GM12873 (cell line): ENCODE measurements at regions not wholly inside any gene's neighbourhood (a gene's known extent, or its start where the extent isn't known, plus 50 kb on each side); places are given as distances from the start of the nearest gene placed in this dataset.

ENCODE experiments used
- TF ChIP-seq, protein P1 (sequence below): IDR thresholded peaks from 2 replicates; pipeline ENCODE4 v1.5.1; 2012; ENCODE audit warnings: low read depth, mild to moderate bottlenecking, moderate library complexity, low read length, control low read depth; ENCODE audit not compliant: insufficient read depth; ENCODE audit errors: missing control alignments

- TF ChIP-seq, protein P1, sequence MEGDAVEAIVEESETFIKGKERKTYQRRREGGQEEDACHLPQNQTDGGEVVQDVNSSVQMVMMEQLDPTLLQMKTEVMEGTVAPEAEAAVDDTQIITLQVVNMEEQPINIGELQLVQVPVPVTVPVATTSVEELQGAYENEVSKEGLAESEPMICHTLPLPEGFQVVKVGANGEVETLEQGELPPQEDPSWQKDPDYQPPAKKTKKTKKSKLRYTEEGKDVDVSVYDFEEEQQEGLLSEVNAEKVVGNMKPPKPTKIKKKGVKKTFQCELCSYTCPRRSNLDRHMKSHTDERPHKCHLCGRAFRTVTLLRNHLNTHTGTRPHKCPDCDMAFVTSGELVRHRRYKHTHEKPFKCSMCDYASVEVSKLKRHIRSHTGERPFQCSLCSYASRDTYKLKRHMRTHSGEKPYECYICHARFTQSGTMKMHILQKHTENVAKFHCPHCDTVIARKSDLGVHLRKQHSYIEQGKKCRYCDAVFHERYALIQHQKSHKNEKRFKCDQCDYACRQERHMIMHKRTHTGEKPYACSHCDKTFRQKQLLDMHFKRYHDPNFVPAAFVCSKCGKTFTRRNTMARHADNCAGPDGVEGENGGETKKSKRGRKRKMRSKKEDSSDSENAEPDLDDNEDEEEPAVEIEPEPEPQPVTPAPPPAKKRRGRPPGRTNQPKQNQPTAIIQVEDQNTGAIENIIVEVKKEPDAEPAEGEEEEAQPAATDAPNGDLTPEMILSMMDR, result no peak
Observed at GRCh38 chr18:8978394-8978793, 124.1 kb upstream of the NDUFV2 start.

GRCh38 chr18:8979258-8979988, 123.1 kb upstream of the NDUFV2 start:
- TF ChIP-seq, protein P1, result no peak

GRCh38 chr18:8980496-8980895, 122.0 kb upstream of the NDUFV2 start:
- TF ChIP-seq, protein P1, result no peak

- TF ChIP-seq, protein P1, result no peak
Observed at GRCh38 chr18:8980918-8981317, 121.6 kb upstream of the NDUFV2 start.

DNA sequence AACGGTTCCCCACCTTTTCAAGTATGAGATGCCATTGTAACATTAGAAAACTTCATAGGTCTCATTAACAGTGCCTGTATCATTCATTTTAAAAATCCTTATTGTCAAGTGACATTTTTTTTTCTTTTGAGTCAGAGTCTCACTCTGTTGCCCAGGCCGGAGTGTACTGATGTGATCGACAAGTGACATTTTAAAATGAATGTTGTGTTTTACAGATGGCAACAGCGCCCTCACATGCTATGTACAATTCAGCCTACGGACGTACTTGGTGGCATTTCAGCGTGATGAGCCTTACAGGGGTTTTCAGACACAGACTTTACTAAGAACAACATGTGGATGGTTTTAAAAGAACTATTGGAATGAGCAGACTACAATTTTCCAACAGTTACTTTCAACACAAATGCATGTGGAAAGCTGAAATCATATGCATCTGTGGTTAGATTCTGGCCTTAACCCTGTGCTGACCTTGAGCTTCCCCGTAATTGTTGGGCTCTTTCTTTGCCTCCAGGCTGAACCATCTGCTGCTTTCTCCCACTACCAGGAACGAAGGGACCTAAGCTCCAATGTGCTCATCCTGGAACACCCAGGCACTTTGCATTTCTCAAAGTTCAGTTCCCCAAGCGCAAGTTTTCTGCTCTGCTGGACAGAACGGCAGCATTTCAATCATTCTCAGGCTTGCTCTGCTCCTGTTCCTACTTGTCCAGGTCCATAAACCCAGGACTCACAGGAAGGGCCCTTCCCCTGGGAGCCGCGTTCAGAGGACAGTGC, 119.9 kb upstream of the NDUFV2 start:
- TF ChIP-seq, protein P1, result peak; percentile 37

GRCh38 chr18:8983195-8983594, 119.3 kb upstream of the NDUFV2 start:
- TF ChIP-seq, protein P1, result no peak

DNA sequence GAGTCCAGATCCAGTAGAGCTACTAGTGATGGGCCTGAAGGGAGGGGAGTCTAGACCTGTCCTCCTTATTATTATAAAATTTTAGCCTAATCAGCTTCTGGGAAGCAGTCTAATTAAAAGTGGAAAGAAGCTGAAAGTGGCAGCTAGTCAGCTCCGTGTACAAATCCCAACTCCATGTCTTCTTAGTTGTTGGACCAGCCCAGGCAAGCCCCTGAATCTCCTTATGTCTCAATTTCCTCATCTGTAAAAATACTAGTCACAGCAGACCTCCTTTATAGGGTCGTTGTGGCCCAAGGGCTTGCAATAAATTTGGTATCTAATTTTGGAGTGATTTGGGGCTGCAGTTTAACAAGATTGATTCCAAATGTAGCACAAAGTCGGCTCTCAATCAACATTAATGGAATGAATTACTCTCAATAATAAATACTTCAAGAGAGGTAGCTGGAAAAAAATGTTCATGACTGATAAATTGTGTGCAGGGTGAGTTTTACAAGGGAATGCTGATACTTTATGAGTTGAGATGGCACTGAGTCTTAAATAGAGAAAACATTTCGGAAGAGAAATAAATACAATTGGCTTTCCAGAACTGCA, 118.3 kb upstream of the NDUFV2 start:
- TF ChIP-seq, protein P1, result no peak
